HG02840 (cell line): ENCODE measurements at regions not wholly inside any gene's neighbourhood (a gene's known extent, or its start where the extent isn't known, plus 50 kb on each side); places are given as distances from the start of the nearest gene placed in this dataset.
"Not testable (repeated sequence)": the region's sequence is repeated elsewhere in the genome, so short reads cannot be mapped to it uniquely, and the experiment has no call there.

Experiments used
- ATAC-seq: cut with Tn5 transposase; IDR thresholded peaks from one replicate; pipeline ENCODE4 v1.9.1; 2021; ENCODE audit warnings: mild to moderate bottlenecking, moderate library complexity, moderate number of reproducible peaks; ENCODE audit not compliant: unreplicated experiment, low FRiP score

- no peak for ATAC-seq
Measured at GRCh38 chr6:151671195-151671594, 136.3 kb upstream of the ESR1 start.

- ATAC-seq, result no peak
Measured at GRCh38 chr6:151674578-151674977, 132.9 kb upstream of the ESR1 start.

- peak; percentile 76 for ATAC-seq
Measured at GRCh38 chr6:151675746-151676459, 131.6 kb upstream of the ESR1 start.

- ATAC-seq, result no peak
Measured at GRCh38 chr6:151676460-151676945, 131.0 kb upstream of the ESR1 start.

GRCh38 chr6:151677404-151677803 is 130.1 kb upstream of the ESR1 start:
- ATAC-seq, result no peak

- no peak for ATAC-seq
Measured at GRCh38 chr6:151679081-151679480, 128.4 kb upstream of the ESR1 start.

- ATAC-seq, result no peak
Measured at GRCh38 chr6:151679941-151680340, 127.5 kb upstream of the ESR1 start.

- ATAC-seq, result no peak
Measured at GRCh38 chr6:151680846-151681432, 126.5 kb upstream of the ESR1 start.

- no peak for ATAC-seq
Measured at GRCh38 chr6:151681433-151682059, 125.9 kb upstream of the ESR1 start.

- no peak for ATAC-seq
Measured at GRCh38 chr6:151682251-151682650, 125.2 kb upstream of the ESR1 start.

GRCh38 chr6:151682922-151683321 is 124.6 kb upstream of the ESR1 start:
- no peak for ATAC-seq

- ATAC-seq, result no peak
Measured at GRCh38 chr6:151683381-151683780, 124.1 kb upstream of the ESR1 start.

- no peak for ATAC-seq
Measured at GRCh38 chr6:151689499-151690201, 117.8 kb upstream of the ESR1 start.

- no peak for ATAC-seq
Measured at GRCh38 chr6:151690303-151690702, 117.2 kb upstream of the ESR1 start.

- peak; percentile 83 for ATAC-seq
Measured at GRCh38 chr6:151690768-151691562, 116.5 kb upstream of the ESR1 start.

GRCh38 chr6:151692216-151692615 is 115.3 kb upstream of the ESR1 start:
- no peak for ATAC-seq

- no peak for ATAC-seq
Measured at GRCh38 chr6:151693366-151693765, 114.1 kb upstream of the ESR1 start.

GRCh38 chr6:151695156-151695555 is 112.3 kb upstream of the ESR1 start:
- ATAC-seq, result no peak

- not testable (repeated sequence) for ATAC-seq
Measured at GRCh38 chr6:151696302-151696701, 111.2 kb upstream of the ESR1 start.
